Esophagus muscularis mucosa (tissue), 3 donors: ENCODE measurements at regions not wholly inside any gene's neighbourhood (a gene's known extent, or its start where the extent isn't known, plus 50 kb on each side); places are given as distances from the start of the nearest gene placed in this dataset.

ENCODE experiments used
- POLR2A ChIP-seq: fragments of 450-650 bp; IDR thresholded peaks from one replicate; pipeline ENCODE4 v1.6.1; 2017; ENCODE audit warnings: antibody characterized with exemption, moderate library complexity, mild to moderate bottlenecking, low read depth
- TF ChIP-seq, protein P1 (sequence below), 3 experiments: fragments of 200-600 bp in 2 of 3; fragments of 450-650 bp in 1 of 3; sonication (generic) in 2 of 3; IDR thresholded peaks; one replicate each; pipeline ENCODE4 v1.5.1; 2017 to 2019; ENCODE audit warnings: antibody characterized with exemption in 3 of 3, mild to moderate bottlenecking in 2 of 3, moderate library complexity in 1 of 3

GRCh38 chr5:120092649-120093048 lies 371.5 kb upstream of the PRR16 start:
- TF ChIP-seq, protein P1, sequence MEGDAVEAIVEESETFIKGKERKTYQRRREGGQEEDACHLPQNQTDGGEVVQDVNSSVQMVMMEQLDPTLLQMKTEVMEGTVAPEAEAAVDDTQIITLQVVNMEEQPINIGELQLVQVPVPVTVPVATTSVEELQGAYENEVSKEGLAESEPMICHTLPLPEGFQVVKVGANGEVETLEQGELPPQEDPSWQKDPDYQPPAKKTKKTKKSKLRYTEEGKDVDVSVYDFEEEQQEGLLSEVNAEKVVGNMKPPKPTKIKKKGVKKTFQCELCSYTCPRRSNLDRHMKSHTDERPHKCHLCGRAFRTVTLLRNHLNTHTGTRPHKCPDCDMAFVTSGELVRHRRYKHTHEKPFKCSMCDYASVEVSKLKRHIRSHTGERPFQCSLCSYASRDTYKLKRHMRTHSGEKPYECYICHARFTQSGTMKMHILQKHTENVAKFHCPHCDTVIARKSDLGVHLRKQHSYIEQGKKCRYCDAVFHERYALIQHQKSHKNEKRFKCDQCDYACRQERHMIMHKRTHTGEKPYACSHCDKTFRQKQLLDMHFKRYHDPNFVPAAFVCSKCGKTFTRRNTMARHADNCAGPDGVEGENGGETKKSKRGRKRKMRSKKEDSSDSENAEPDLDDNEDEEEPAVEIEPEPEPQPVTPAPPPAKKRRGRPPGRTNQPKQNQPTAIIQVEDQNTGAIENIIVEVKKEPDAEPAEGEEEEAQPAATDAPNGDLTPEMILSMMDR (IDR thresholded peaks at IDR 0.05): no peak
- no peak for TF ChIP-seq POLR2A
